ENCODE measurements at regions not wholly inside any gene's neighbourhood (a gene's known extent, or its start where the extent isn't known, plus 50 kb on each side); places are given as distances from the start of the nearest gene placed in this dataset.

DNA sequence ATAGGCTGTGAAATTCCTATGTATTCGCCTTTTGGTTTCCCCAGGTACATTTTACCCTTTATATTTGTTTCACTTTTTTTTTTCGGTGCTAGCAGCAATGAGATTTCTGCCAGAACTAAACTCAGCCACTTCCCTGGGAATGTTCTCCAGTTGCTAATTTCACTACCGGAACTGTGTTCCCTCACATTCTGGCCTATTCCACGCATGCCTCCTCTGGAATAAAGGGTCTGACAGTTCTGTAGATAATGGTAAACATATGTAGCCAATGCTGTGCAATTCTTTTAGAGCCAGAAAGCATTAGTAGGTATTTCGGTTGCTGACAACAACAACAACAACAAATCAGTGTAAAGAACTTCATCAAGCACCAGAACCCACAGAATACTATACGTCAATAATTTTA is 96.1 kb upstream of the TBX18 start:
- TF ChIP-seq POLR2A (IDR thresholded peaks at IDR 0.05; ENCODE audit: low read depth, low read length): no peak
- no peak for TF ChIP-seq POLR2AphosphoS5 (IDR thresholded peaks at IDR 0.05; ENCODE audit: low read depth, low read length)

Data from GM12892 (cell line).